ENCODE measurements at regions not wholly inside any gene's neighbourhood (a gene's known extent, or its start where the extent isn't known, plus 50 kb on each side); places are given as distances from the start of the nearest gene placed in this dataset.

GRCh38 chr11:116640641-116641402 lies 132.0 kb downstream of the BUD13 start (continued):
- no peak for TF ChIP-seq TP53 (CRISPR knock-in tag; IDR thresholded peaks at IDR 0.05)

GRCh38 chr11:116638463-116638862 lies 134.3 kb downstream of the BUD13 start:
- Histone ChIP-seq H3K27ac (no peak overlapping the region), H3K4me3 (no peak overlapping the region), H3K4me2 (no peak overlapping the region), H3K9me3 (no peaks in the 10 kb centered on the region), H3K4me1 (no peaks in the 10 kb centered on the region)
- ATAC-seq (no peak), FAIRE-seq (no peak), DNase-seq (ENCODE audit: low read depth in 1 of 2, low spot score in 1 of 2) (no peak)
- 44% methylated on average over 6 of the region's 6 CpGs for WGBS (ENCODE audit: missing lambda C conversion rate)
- TF ChIP-seq BCL3 (IDR thresholded peaks at IDR 0.05): no peak
- no peak for TF ChIP-seq HMGXB4 (CRISPR knock-in tag; IDR thresholded peaks at IDR 0.05; ENCODE audit: borderline replicate concordance)
- no peak for TF ChIP-seq PHF8 (IDR thresholded peaks at IDR 0.05; ENCODE audit: borderline replicate concordance, low read depth)
- TF ChIP-seq HES2 (IDR thresholded peaks at IDR 0.05): no peak
- TF ChIP-seq ZSCAN20 (CRISPR knock-in tag; IDR thresholded peaks at IDR 0.05): no peak
- no peak for TF ChIP-seq ZFP36 (IDR thresholded peaks at IDR 0.05; ENCODE audit: borderline replicate concordance, partially characterized antibody)
- no peak for TF ChIP-seq CBX8 (IDR thresholded peaks at IDR 0.05)
- TF ChIP-seq MAFK (IDR thresholded peaks at IDR 0.05; ENCODE audit: partially characterized antibody): no peak
- no peak for TF ChIP-seq KDM5A (IDR thresholded peaks at IDR 0.05)
- no peak for TF ChIP-seq NR3C1 (IDR thresholded peaks at IDR 0.05)
- no peak for TF ChIP-seq HEYL (CRISPR knock-in tag; IDR thresholded peaks at IDR 0.05)
- TF ChIP-seq CBX2 (IDR thresholded peaks at IDR 0.05; ENCODE audit: borderline replicate concordance, low read depth): no peak
- TF ChIP-seq E2F6 (IDR thresholded peaks at IDR 0.05; ENCODE audit: borderline replicate concordance, low read depth): no peak
- TF ChIP-seq MAX (IDR thresholded peaks at IDR 0.05): no peak
- TF ChIP-seq USF2 (IDR thresholded peaks at IDR 0.05): no peak
- no peak for TF ChIP-seq ELK1 (IDR thresholded peaks at IDR 0.05; ENCODE audit: low read depth, low read length)
- ChIA-PET CTCF (interaction anchor here (0.9 kb wide), 2 partner anchors 10 to 122 kb away, joined by 3 read pairs; no protein-coding TSS in a partner anchor), POLR2A (no interaction called here)

GRCh38 chr11:116637766-116638165 lies 135.0 kb downstream of the BUD13 start:
- no peak for FAIRE-seq
- Histone ChIP-seq H3K9me3 (no peaks in the 10 kb centered on the region), H3K4me1 (no peaks in the 10 kb centered on the region), H3K4me2 (no peak overlapping the region), H3K4me3 (no peak overlapping the region), H3K27ac (no peak overlapping the region)
- no peak for ATAC-seq
- POLR2A ChIA-PET: no interaction called here
- DNase-seq (ENCODE audit: low read depth in 1 of 2, low spot score in 1 of 2): no peak
- TF ChIP-seq ZSCAN20 (CRISPR knock-in tag; IDR thresholded peaks at IDR 0.05): no peak
- no peak for TF ChIP-seq RCOR1 (IDR thresholded peaks at IDR 0.05; ENCODE audit: low read depth, low read length)
- no peak for TF ChIP-seq HEYL (CRISPR knock-in tag; IDR thresholded peaks at IDR 0.05)
- no peak for TF ChIP-seq RNF2 (IDR thresholded peaks at IDR 0.05; ENCODE audit: borderline replicate concordance, low read depth)
- no peak for TF ChIP-seq BHLHE40 (IDR thresholded peaks at IDR 0.05; ENCODE audit: low read depth, low read length)
- no peak for TF ChIP-seq FOSL2 (IDR thresholded peaks at IDR 0.05)
- TF ChIP-seq FOSL2 (CRISPR knock-in tag; IDR thresholded peaks at IDR 0.05): no peak
- TF ChIP-seq HOXB5 (CRISPR knock-in tag; IDR thresholded peaks at IDR 0.05): no peak
- CTCF ChIA-PET: interaction anchor here (0.6 kb wide), 1 partner anchor 243 kb away, joined by 3 read pairs; no protein-coding TSS in a partner anchor
- 6% methylated on average over 4 of the region's 4 CpGs for WGBS (ENCODE audit: missing lambda C conversion rate)
